VCaP (cell line): ENCODE measurements at regions not wholly inside any gene's neighbourhood (a gene's known extent, or its start where the extent isn't known, plus 50 kb on each side); places are given as distances from the start of the nearest gene placed in this dataset.

ENCODE experiments used
- H3K27ac ChIP-seq: fragments of 450-650 bp; 2 replicates; pipeline ENCODE4 v1.5.1; 2017
- TF ChIP-seq, protein P1 (sequence below): fragments of 450-650 bp; conservative IDR thresholded peaks from 2 replicates; pipeline ENCODE4 v1.5.1; 2017; ENCODE audit warnings: mild to moderate bottlenecking, moderate library complexity

GRCh38 chr2:13021470-13021957, 304.8 kb downstream of the TRIB2 start:
- TF ChIP-seq, protein P1, sequence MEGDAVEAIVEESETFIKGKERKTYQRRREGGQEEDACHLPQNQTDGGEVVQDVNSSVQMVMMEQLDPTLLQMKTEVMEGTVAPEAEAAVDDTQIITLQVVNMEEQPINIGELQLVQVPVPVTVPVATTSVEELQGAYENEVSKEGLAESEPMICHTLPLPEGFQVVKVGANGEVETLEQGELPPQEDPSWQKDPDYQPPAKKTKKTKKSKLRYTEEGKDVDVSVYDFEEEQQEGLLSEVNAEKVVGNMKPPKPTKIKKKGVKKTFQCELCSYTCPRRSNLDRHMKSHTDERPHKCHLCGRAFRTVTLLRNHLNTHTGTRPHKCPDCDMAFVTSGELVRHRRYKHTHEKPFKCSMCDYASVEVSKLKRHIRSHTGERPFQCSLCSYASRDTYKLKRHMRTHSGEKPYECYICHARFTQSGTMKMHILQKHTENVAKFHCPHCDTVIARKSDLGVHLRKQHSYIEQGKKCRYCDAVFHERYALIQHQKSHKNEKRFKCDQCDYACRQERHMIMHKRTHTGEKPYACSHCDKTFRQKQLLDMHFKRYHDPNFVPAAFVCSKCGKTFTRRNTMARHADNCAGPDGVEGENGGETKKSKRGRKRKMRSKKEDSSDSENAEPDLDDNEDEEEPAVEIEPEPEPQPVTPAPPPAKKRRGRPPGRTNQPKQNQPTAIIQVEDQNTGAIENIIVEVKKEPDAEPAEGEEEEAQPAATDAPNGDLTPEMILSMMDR, result no peak
- peak overlapping the region; percentile 69 for H3K27ac ChIP-seq

DNA sequence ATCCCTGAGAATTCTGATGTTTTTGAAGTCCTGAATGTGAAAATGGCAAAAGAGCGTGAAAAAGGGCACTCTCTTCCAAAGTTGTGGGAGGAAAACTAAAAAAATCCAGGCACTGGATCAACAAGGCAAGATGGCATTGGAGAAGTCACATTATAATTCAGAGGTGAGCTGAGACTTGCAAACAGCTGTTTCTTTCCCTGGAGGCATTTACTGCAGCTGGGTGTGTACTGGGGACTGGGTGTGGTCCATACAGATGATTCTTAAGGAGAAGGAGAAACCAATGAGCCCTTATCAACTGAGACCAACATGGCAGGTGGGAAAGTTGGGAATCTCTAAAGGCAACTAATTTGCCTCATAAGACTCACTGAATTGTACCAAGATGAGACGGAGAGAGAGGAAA, 313.9 kb downstream of the TRIB2 start:
- no peak overlapping the region for H3K27ac ChIP-seq
- TF ChIP-seq, protein P1, result no peak

GRCh38 chr2:13034861-13035260, 318.1 kb downstream of the TRIB2 start:
- H3K27ac ChIP-seq, result no peak overlapping the region
- TF ChIP-seq, protein P1, result no peak

DNA sequence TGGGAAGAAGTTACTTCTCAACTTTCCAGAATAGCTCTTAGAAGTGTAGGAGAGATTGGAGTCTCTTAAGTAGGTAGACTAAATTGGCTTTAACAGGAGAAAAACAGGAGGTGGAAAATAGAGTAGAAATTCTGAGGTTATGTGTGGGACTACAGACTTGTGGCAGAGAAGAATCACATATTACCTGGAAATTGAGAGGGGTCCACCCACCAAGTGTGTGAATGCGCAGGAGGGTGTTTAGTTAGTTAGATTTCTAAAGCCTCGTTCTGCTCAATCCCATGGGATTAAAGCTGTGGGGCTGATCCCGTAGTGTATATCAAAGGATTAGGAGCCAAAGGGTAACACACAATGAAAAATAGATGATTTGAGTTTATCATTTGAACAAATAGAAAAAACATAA, 319.1 kb downstream of the TRIB2 start:
- H3K27ac ChIP-seq, result no peak overlapping the region
- TF ChIP-seq, protein P1, result no peak

GRCh38 chr2:13040043-13040442, 323.3 kb downstream of the TRIB2 start:
- TF ChIP-seq, protein P1, result no peak

DNA sequence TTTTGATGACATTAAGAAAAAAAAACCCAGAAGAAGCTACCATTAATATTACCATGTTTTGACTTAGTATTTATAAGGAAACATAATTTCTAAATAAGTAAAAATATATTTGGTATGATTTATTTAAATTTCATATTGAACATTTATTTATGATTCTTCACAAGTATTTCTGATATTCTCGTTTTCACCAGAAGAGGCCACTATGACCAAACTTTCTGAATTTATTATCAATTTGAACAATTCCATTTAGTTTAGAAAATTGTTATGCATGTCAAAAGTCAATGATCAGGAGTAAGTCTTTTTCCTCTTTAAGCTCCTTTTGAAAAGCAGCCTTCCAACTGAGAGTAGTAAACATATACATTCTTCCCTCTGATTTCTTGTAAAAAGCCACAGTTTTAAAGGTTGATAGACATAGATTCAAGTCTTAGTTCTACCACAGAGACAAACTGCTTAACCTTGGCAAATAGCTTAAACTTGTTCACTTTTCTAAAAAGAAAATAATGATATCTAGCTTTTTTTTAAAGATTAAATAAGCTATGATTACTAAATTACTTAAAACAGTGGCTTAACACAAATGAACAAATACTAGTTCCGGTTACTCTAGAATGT, 329.9 kb downstream of the TRIB2 start:
- H3K27ac ChIP-seq, result no peak overlapping the region
- TF ChIP-seq, protein P1, result peak; percentile 82

More at GRCh38 chr2:13040043-13040442, 323.3 kb downstream of the TRIB2 start:
- H3K27ac ChIP-seq, result no peak overlapping the region

- TF ChIP-seq, protein P1, result no peak
- no peak overlapping the region for H3K27ac ChIP-seq
Observed at GRCh38 chr2:13050764-13051163, 334.0 kb downstream of the TRIB2 start.
